ENCODE measurements at regions not wholly inside any gene's neighbourhood (a gene's known extent, or its start where the extent isn't known, plus 50 kb on each side); places are given as distances from the start of the nearest gene placed in this dataset.

DNA sequence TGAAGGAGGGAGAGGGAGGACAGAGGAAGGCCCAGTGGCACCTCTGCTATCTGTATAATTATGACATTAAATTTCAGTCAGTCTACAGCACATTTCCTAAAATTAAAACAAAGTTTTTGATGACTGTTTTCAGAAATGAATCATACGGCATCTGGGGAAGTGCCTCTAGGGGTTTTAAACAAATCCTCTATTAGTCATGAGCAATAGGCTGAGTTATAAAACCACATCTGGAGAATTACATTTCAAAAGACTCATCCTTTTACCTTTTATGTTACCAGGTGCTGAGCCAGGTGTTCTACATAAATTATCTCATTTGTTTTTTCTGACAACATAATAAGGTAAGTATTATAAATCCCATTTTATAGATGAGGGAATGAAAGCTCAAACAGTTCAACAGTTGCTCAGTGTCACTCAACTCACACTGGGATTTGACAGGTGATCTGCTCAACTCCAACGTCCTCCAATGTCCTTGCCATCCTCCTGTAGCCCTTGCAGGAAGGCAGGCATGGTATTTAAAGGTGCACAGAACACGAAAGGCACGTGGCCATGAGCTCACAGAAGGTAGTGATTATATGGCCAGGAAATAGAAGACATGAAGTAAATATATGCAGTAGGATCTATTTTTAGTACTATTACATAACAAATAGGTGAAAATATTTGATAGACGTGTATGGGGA lies 184.2 kb upstream of the MAN1A1 start:
- DNase-seq = no peak

DNA sequence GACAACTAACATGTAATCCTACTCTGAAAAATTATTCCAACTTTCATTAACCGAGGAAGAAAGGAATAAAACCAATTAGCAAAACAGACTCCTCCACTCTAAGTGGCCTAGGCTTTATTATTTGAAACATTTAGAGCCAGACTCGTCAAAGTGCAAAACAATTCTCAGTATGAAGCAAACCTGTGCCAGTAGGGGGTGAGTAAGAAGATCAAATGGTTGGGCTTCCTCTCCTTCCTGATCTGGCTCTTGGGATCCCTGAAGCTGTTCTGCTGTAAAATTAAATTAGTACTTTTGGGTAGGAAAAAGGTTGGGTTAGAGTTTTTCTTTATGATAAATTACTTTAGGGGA lies 177.6 kb upstream of the MAN1A1 start:
- DNase-seq = no peak
- TF ChIP-seq, protein P1, sequence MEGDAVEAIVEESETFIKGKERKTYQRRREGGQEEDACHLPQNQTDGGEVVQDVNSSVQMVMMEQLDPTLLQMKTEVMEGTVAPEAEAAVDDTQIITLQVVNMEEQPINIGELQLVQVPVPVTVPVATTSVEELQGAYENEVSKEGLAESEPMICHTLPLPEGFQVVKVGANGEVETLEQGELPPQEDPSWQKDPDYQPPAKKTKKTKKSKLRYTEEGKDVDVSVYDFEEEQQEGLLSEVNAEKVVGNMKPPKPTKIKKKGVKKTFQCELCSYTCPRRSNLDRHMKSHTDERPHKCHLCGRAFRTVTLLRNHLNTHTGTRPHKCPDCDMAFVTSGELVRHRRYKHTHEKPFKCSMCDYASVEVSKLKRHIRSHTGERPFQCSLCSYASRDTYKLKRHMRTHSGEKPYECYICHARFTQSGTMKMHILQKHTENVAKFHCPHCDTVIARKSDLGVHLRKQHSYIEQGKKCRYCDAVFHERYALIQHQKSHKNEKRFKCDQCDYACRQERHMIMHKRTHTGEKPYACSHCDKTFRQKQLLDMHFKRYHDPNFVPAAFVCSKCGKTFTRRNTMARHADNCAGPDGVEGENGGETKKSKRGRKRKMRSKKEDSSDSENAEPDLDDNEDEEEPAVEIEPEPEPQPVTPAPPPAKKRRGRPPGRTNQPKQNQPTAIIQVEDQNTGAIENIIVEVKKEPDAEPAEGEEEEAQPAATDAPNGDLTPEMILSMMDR (IDR thresholded peaks at IDR 0.05; ENCODE audit: low read depth, low read length) = no peak
- H3K4me3 ChIP-seq (ENCODE audit: low read depth, low read length) = no peak overlapping the region
- H3K9me3 ChIP-seq (ENCODE audit: severe bottlenecking) = no peaks in the 10 kb centered on the region
- H3K36me3 ChIP-seq = no peaks in the 10 kb centered on the region
- no peaks in the 10 kb centered on the region for H3K27me3 ChIP-seq (ENCODE audit: insufficient read depth, low read depth, severe bottlenecking)
- H3K27ac ChIP-seq = no peak overlapping the region

More for the DNA sequence above, 184.2 kb upstream of the MAN1A1 start:
- Histone ChIP-seq H3K4me3 (ENCODE audit: low read depth, low read length) (no peak overlapping the region), H3K9me3 (ENCODE audit: severe bottlenecking) (no peaks in the 10 kb centered on the region), H3K27me3 (ENCODE audit: insufficient read depth, low read depth, severe bottlenecking) (no peaks in the 10 kb centered on the region), H3K27ac (no peak overlapping the region), H3K36me3 (no peaks in the 10 kb centered on the region)
- TF ChIP-seq, protein P1 (IDR thresholded peaks at IDR 0.05; ENCODE audit: low read depth, low read length) = no peak

DNA sequence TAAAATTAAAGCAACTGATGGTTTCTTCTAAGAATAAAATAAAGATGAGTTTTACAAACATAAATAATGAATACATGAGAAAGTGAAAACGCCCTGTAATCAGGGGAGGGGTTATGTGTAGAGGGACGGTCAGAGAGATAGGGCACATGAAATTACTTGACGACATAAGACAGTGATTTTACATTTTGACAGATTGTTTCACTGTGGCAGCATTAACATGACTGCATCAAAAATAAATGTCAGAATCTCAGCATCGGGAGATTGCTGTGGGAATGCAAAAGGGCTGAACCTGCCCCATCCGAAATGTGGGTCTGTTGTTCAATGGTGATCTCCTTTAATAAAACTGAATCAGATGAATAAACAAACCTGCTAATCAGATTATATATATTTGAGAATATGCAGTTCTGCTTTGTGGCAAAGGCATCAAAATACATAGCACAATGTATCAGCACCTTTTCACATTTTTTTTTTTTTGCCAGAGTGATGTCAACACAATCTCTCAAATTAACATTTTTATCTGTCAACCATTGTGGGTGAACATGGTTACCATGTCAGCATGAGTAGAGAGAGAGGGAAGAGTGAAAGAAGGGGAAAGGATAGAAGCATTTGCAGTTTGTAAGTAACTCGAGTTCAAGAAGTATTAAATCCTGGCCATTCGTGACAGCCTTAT lies 177.1 kb upstream of the MAN1A1 start:
- H3K9me3 ChIP-seq (ENCODE audit: severe bottlenecking) = no peaks in the 10 kb centered on the region
- no peaks in the 10 kb centered on the region for H3K36me3 ChIP-seq
- TF ChIP-seq, protein P1 (IDR thresholded peaks at IDR 0.05; ENCODE audit: low read depth, low read length) = no peak

DNA sequence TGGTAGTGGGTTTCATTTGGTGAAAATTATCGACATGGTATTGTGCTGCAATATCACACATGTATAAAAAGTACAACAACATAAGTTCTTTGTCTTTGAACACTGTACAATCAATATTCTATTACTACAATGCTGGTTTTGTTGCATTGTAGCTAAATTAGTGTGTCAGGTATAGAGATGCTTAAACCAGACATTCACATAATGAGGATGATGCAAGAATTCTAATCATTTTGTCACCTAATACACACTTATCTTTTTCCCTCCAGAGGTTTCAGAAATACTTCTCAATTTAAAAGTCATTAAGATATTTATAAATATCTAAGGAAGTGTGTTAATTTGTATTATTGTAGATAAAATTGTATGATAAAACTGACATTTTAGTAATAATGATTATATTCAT lies 174.8 kb upstream of the MAN1A1 start:
- TF ChIP-seq, protein P1 (IDR thresholded peaks at IDR 0.05; ENCODE audit: low read depth, low read length) = no peak
- no peak for DNase-seq
- Histone ChIP-seq H3K36me3 (no peaks in the 10 kb centered on the region), H3K4me3 (ENCODE audit: low read depth, low read length) (no peak overlapping the region), H3K9me3 (ENCODE audit: severe bottlenecking) (no peaks in the 10 kb centered on the region), H3K27me3 (ENCODE audit: insufficient read depth, low read depth, severe bottlenecking) (no peaks in the 10 kb centered on the region), H3K27ac (no peak overlapping the region)

More for the DNA sequence above, 177.1 kb upstream of the MAN1A1 start:
- no peak for DNase-seq
- no peak overlapping the region for H3K4me3 ChIP-seq (ENCODE audit: low read depth, low read length)
- H3K27me3 ChIP-seq (ENCODE audit: insufficient read depth, low read depth, severe bottlenecking) = no peaks in the 10 kb centered on the region
- H3K27ac ChIP-seq = no peak overlapping the region

DNA sequence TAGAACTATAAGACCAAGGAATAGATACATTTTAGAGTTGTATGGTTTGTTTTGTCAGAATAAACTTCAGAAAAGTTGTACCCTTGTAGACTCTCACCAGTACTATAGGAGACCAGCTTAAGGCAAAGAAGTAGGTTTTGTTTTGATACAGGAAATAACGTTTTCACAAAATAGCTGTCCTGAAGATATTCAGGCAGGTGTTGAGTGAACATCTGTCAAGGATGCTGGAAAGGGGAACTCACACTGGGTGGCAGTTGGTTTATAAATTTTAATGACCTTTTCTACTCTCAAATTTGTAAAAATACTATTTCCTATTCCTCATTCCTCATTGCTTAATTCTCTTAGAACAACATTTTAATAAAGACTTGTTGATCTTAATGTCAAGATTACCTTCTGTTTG lies 174.0 kb upstream of the MAN1A1 start:
- no peak overlapping the region for H3K27ac ChIP-seq
- H3K4me3 ChIP-seq (ENCODE audit: low read depth, low read length) = no peak overlapping the region
- TF ChIP-seq, protein P1 (IDR thresholded peaks at IDR 0.05; ENCODE audit: low read depth, low read length) = no peak
- no peaks in the 10 kb centered on the region for H3K27me3 ChIP-seq (ENCODE audit: insufficient read depth, low read depth, severe bottlenecking)
- H3K9me3 ChIP-seq (ENCODE audit: severe bottlenecking) = no peaks in the 10 kb centered on the region
- no peak for DNase-seq
- no peaks in the 10 kb centered on the region for H3K36me3 ChIP-seq
